ENCODE measurements at regions not wholly inside any gene's neighbourhood (a gene's known extent, or its start where the extent isn't known, plus 50 kb on each side); places are given as distances from the start of the nearest gene placed in this dataset.
A peak's percentile ranks its signal among the peaks of the same experiment; 100 is the strongest.

- Mint-ChIP-seq H3K4me1 (no peaks in the 10 kb centered on the region), H3K4me3 (no peak overlapping the region), H3K27ac (no peak overlapping the region), H3K9me3 (no peaks in the 10 kb centered on the region), H3K27me3 (ENCODE audit: low read depth, poor library complexity) (no peaks in the 10 kb centered on the region), H3K36me3 (ENCODE audit: low read depth) (no peaks in the 10 kb centered on the region)
- no peak for DNase-seq
- TF ChIP-seq, protein P1, sequence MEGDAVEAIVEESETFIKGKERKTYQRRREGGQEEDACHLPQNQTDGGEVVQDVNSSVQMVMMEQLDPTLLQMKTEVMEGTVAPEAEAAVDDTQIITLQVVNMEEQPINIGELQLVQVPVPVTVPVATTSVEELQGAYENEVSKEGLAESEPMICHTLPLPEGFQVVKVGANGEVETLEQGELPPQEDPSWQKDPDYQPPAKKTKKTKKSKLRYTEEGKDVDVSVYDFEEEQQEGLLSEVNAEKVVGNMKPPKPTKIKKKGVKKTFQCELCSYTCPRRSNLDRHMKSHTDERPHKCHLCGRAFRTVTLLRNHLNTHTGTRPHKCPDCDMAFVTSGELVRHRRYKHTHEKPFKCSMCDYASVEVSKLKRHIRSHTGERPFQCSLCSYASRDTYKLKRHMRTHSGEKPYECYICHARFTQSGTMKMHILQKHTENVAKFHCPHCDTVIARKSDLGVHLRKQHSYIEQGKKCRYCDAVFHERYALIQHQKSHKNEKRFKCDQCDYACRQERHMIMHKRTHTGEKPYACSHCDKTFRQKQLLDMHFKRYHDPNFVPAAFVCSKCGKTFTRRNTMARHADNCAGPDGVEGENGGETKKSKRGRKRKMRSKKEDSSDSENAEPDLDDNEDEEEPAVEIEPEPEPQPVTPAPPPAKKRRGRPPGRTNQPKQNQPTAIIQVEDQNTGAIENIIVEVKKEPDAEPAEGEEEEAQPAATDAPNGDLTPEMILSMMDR (IDR thresholded peaks at IDR 0.05) = no peak
These were observed 201.4 kb downstream of the IBTK start for GRCh38 chr6:82045965-82046756.

GRCh38 chr6:82040405-82041221 lies 206.9 kb downstream of the IBTK start:
- Mint-ChIP-seq H3K27ac (no peak overlapping the region), H3K4me3 (no peak overlapping the region), H3K9me3 (no peaks in the 10 kb centered on the region), H3K4me1 (no peaks in the 10 kb centered on the region), H3K27me3 (ENCODE audit: low read depth, poor library complexity) (no peaks in the 10 kb centered on the region), H3K36me3 (ENCODE audit: low read depth) (no peaks in the 10 kb centered on the region)
- TF ChIP-seq, protein P1 (IDR thresholded peaks at IDR 0.05) = peak; percentile 71
- DNase-seq = peak; percentile 39

DNA sequence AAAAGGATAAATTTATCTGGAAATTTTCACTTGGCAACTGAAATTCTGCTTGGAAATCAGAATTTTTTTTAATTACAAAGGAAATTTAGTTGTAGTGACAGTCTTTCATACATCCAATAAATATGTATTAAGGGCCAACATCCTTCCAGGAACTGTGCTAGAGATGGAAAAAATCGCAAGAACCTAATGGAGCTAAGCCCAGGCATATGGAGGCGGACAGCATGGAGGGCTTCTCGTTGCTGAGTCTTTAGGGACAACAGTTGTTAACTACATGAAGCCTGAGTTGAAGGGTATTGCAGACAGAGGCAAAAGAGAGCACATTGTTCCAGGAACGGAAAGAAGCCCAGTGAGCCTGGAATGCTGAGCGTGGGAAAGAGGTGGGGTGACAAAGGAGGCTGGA lies 208.9 kb downstream of the IBTK start:
- no peaks in the 10 kb centered on the region for H3K36me3 Mint-ChIP-seq (ENCODE audit: low read depth)
- no peaks in the 10 kb centered on the region for H3K9me3 Mint-ChIP-seq
- no peak for DNase-seq
- no peak overlapping the region for H3K27ac Mint-ChIP-seq
- no peaks in the 10 kb centered on the region for H3K27me3 Mint-ChIP-seq (ENCODE audit: low read depth, poor library complexity)
- no peaks in the 10 kb centered on the region for H3K4me1 Mint-ChIP-seq
- no peak overlapping the region for H3K4me3 Mint-ChIP-seq
- TF ChIP-seq, protein P1 (IDR thresholded peaks at IDR 0.05) = no peak

DNA sequence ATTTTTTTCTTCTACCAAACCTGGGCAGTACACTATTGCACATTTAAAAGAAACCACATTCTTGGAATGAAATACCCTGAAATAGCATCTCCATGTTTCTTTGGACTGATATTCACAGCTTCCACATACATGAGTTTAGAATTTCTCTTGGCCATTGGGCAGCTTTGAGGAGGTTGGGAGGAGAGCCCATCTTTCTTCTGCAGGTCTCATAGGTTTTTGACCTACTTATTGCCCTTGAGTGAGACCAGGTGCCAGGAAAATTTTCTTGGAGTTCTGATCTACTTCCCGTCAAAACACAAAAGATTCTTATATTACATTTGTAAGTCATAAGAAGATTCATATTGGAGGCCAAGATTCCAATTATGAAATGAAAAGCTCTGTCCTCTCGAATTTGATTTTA lies 212.0 kb downstream of the IBTK start:
- no peak overlapping the region for H3K4me3 Mint-ChIP-seq
- H3K27me3 Mint-ChIP-seq (ENCODE audit: low read depth, poor library complexity) = no peaks in the 10 kb centered on the region
- TF ChIP-seq, protein P1 (IDR thresholded peaks at IDR 0.05) = no peak
- peaks cover 5% of the 10 kb centered on the region for H3K4me1 Mint-ChIP-seq
- no peaks in the 10 kb centered on the region for H3K9me3 Mint-ChIP-seq
- no peak for DNase-seq
- no peak overlapping the region for H3K27ac Mint-ChIP-seq
- H3K36me3 Mint-ChIP-seq (ENCODE audit: low read depth) = no peaks in the 10 kb centered on the region

- no peak overlapping the region for H3K4me3 Mint-ChIP-seq
- TF ChIP-seq, protein P1 (IDR thresholded peaks at IDR 0.05) = no peak
- no peak for DNase-seq
- peaks cover 6% of the 10 kb centered on the region for H3K4me1 Mint-ChIP-seq
- H3K27ac Mint-ChIP-seq = peak overlapping the region; percentile 33
- no peaks in the 10 kb centered on the region for H3K9me3 Mint-ChIP-seq
- no peaks in the 10 kb centered on the region for H3K36me3 Mint-ChIP-seq (ENCODE audit: low read depth)
- no peaks in the 10 kb centered on the region for H3K27me3 Mint-ChIP-seq (ENCODE audit: low read depth, poor library complexity)
These were observed 213.8 kb downstream of the IBTK start for GRCh38 chr6:82033631-82034211.

Measured in nephron progenitor cell (in vitro differentiated cells).